HepG2 (cell line): ENCODE measurements at regions not wholly inside any gene's neighbourhood (a gene's known extent, or its start where the extent isn't known, plus 50 kb on each side); places are given as distances from the start of the nearest gene placed in this dataset.

Experiments
- ATF4 ChIP-seq, 2 experiments: fragments of 450-650 bp in 1 of 2; sonication (generic) in 1 of 2; formaldehyde crosslinking; IDR thresholded peaks; 2 replicates each; pipeline versions ENCODE4 v1.5.0 to v1.8.0; 2020 to 2022; ENCODE audit warnings: mild to moderate bottlenecking in 1 of 2, missing genetic modification reagents in 1 of 2
- CEBPG ChIP-seq: IDR thresholded peaks from 2 replicates; pipeline ENCODE4 v1.6.1; 2016
- HES4 ChIP-seq: sonication (generic); formaldehyde crosslinking; IDR thresholded peaks from 2 replicates; pipeline ENCODE4 v1.9.0; 2021; ENCODE audit warnings: mild to moderate bottlenecking, missing genetic modification reagents, borderline replicate concordance
- PBX2 ChIP-seq: IDR thresholded peaks from 2 replicates; pipeline ENCODE4 v1.6.1; 2016; ENCODE audit warnings: control low read depth
- PHF8 ChIP-seq: sonication (generic); formaldehyde crosslinking; IDR thresholded peaks from 2 replicates; pipeline ENCODE4 v1.5.0; 2020; ENCODE audit warnings: missing genetic modification reagents
- TFE3 ChIP-seq: IDR thresholded peaks from 2 replicates; pipeline ENCODE4 v1.6.1; 2016
- ZBTB2 ChIP-seq: sonication (generic); formaldehyde crosslinking; IDR thresholded peaks from 2 replicates; pipeline ENCODE4 v1.8.0; 2022; ENCODE audit warnings: low read depth, missing genetic modification reagents
- ZBTB49 ChIP-seq: sonication (generic); formaldehyde crosslinking; IDR thresholded peaks from 2 replicates; pipeline ENCODE4 v1.4.0; 2020; ENCODE audit warnings: missing genetic modification reagents, borderline replicate concordance
- ZFY ChIP-seq: sonication (generic); formaldehyde crosslinking; IDR thresholded peaks from 2 replicates; pipeline ENCODE4 v1.4.0; 2020; ENCODE audit warnings: missing genetic modification reagents
- ZNF274 ChIP-seq: sonication (generic); formaldehyde crosslinking; IDR thresholded peaks from 2 replicates; pipeline ENCODE4 v1.5.1; 2020; ENCODE audit warnings: mild to moderate bottlenecking, missing genetic modification reagents
- ZNF276 ChIP-seq: sonication (generic); formaldehyde crosslinking; IDR thresholded peaks from 2 replicates; pipeline ENCODE4 v1.4.0; 2020; ENCODE audit warnings: mild to moderate bottlenecking, low read depth, missing genetic modification reagents
- ZNF552 ChIP-seq: sonication (generic); formaldehyde crosslinking; IDR thresholded peaks from 2 replicates; pipeline ENCODE4 v1.9.0; 2022; ENCODE audit warnings: missing genetic modification reagents, mild to moderate bottlenecking, borderline replicate concordance
- ZNF557 ChIP-seq: sonication (generic); formaldehyde crosslinking; IDR thresholded peaks from 2 replicates; pipeline ENCODE4 v1.4.0; 2020; ENCODE audit warnings: missing genetic modification reagents
- ZNF639 ChIP-seq: conservative IDR thresholded peaks from 2 replicates; pipeline ENCODE4 v1.6.1; 2018; ENCODE audit warnings: missing genetic modification reagents
- ZSCAN21 ChIP-seq: sonication (generic); formaldehyde crosslinking; IDR thresholded peaks from 2 replicates; pipeline ENCODE4 v1.8.0; 2022; ENCODE audit warnings: mild to moderate bottlenecking, missing genetic modification reagents, moderate library complexity, borderline replicate concordance
- ZSCAN5A ChIP-seq: sonication (generic); formaldehyde crosslinking; IDR thresholded peaks from 2 replicates; pipeline ENCODE4 v1.8.0; 2022; ENCODE audit warnings: mild to moderate bottlenecking, missing genetic modification reagents, borderline replicate concordance

- no peak for TF ChIP-seq PHF8
- no peak for TF ChIP-seq TFE3 (CRISPR knock-in tag)
- no peak for TF ChIP-seq ZSCAN21 (CRISPR knock-in tag)
- TF ChIP-seq ZNF274 (CRISPR knock-in tag) = no peak
- no peak for TF ChIP-seq ATF4 (CRISPR knock-in tag; IDR thresholded peaks at IDR 0.05)
- TF ChIP-seq PBX2 = no peak
- no peak for TF ChIP-seq ZNF552
- TF ChIP-seq ZBTB49 (CRISPR knock-in tag) = no peak
- TF ChIP-seq ZNF639 (CRISPR knock-in tag) = no peak
- no peak for TF ChIP-seq ZBTB2 (CRISPR knock-in tag)
- TF ChIP-seq ZFY = no peak
- TF ChIP-seq HES4 = no peak
- no peak for TF ChIP-seq CEBPG (CRISPR knock-in tag)
- TF ChIP-seq ZNF557 = no peak
- TF ChIP-seq ZSCAN5A (CRISPR knock-in tag) = no peak
- TF ChIP-seq ZNF276 = no peak
Measured at GRCh38 chr9:129405089-129405826, 215.6 kb downstream of the C9orf50 start (continued).
